Activated CD4-positive, alpha-beta T cell treated with anti-CD3 and anti-CD28 coated beads, Interleukin-2, Interleukin-6, amounts not matched to agents 100 ng/mL and 50 ng/mL, durations not matched to agents 16 hours and 8 hours (primary cell): ENCODE measurements at regions not wholly inside any gene's neighbourhood (a gene's known extent, or its start where the extent isn't known, plus 50 kb on each side); places are given as distances from the start of the nearest gene placed in this dataset.
"Not testable (repeated sequence)": the region's sequence is repeated elsewhere in the genome, so short reads cannot be mapped to it uniquely, and the experiment has no call there.

Experiments
- DNase-seq: peaks from one replicate; pipeline ENCODE4 v3.0.0-alpha.2; 2020

- peak; percentile 49 for DNase-seq
Observed at GRCh38 chr13:33676045-33676989, 141.6 kb upstream of the RFC3 start.

- no peak for DNase-seq
Observed at GRCh38 chr13:33677215-33677614, 140.7 kb upstream of the RFC3 start.

GRCh38 chr13:33678084-33678483, 139.9 kb upstream of the RFC3 start:
- no peak for DNase-seq

GRCh38 chr13:33678906-33679657, 138.9 kb upstream of the RFC3 start:
- DNase-seq = peak; percentile 93

- DNase-seq = no peak
Observed at GRCh38 chr13:33679658-33680012, 138.3 kb upstream of the RFC3 start.

GRCh38 chr13:33682020-33682564, 135.9 kb upstream of the RFC3 start:
- no peak for DNase-seq

- DNase-seq = not testable (repeated sequence)
Observed at GRCh38 chr13:33682646-33683045, 135.3 kb upstream of the RFC3 start.

GRCh38 chr13:33683376-33683775, 134.6 kb upstream of the RFC3 start:
- DNase-seq = no peak

GRCh38 chr13:33684874-33685273, 133.1 kb upstream of the RFC3 start:
- no peak for DNase-seq

- no peak for DNase-seq
Observed at GRCh38 chr13:33686772-33687480, 131.0 kb upstream of the RFC3 start.

- DNase-seq = no peak
Observed at GRCh38 chr13:33690354-33690753, 127.6 kb upstream of the RFC3 start.

GRCh38 chr13:33691980-33692379, 126.0 kb upstream of the RFC3 start:
- DNase-seq = no peak

- DNase-seq = no peak
Observed at GRCh38 chr13:33692531-33692930, 125.4 kb upstream of the RFC3 start.

GRCh38 chr13:33694546-33694945, 123.4 kb upstream of the RFC3 start:
- no peak for DNase-seq

GRCh38 chr13:33696530-33696929, 121.4 kb upstream of the RFC3 start:
- no peak for DNase-seq

GRCh38 chr13:33697926-33698325, 120.0 kb upstream of the RFC3 start:
- no peak for DNase-seq

- no peak for DNase-seq
Observed at GRCh38 chr13:33707449-33707848, 110.5 kb upstream of the RFC3 start.

GRCh38 chr13:33710924-33711323, 107.0 kb upstream of the RFC3 start:
- DNase-seq = no peak

- DNase-seq = no peak
Observed at GRCh38 chr13:33711436-33711835, 106.5 kb upstream of the RFC3 start.

GRCh38 chr13:33717775-33718174, 100.2 kb upstream of the RFC3 start:
- no peak for DNase-seq

GRCh38 chr13:33721724-33722123, 96.2 kb upstream of the RFC3 start:
- no peak for DNase-seq

- no peak for DNase-seq
Observed at GRCh38 chr13:33722216-33722915, 95.6 kb upstream of the RFC3 start.

GRCh38 chr13:33723365-33723764, 94.6 kb upstream of the RFC3 start:
- no peak for DNase-seq
